Endothelial cell of umbilical vein (primary cell): ENCODE measurements at regions not wholly inside any gene's neighbourhood (a gene's known extent, or its start where the extent isn't known, plus 50 kb on each side); places are given as distances from the start of the nearest gene placed in this dataset.

Source experiments
- BruUV-seq: library from RNA; stranded (reverse); fragments of 400-500 nt; replicated peaks from 2 replicates; lab custom pipeline; 2021; lab: Mats Ljungman, UMichigan
- CTCF ChIA-PET: fragments of 300-600, 350-600 bp; sonication (Branson Sonifier 250); formaldehyde crosslinking; loops from one replicate; lab custom pipeline; 2021; ENCODE audit warnings: antibody characterized with exemption, inconsistent platforms; lab: Charles Lee
- POLR2A ChIA-PET: fragments of 300-600, 350-600 bp; sonication (Branson Sonifier 250); formaldehyde crosslinking; loops from one replicate; lab custom pipeline; 2021; ENCODE audit warnings: antibody characterized with exemption, inconsistent platforms; lab: Charles Lee
- DNase-seq: peaks from one replicate; pipeline ENCODE4 v3.0.0-alpha.2; 2011; ENCODE audit warnings: low read depth, low spot score
- FAIRE-seq: peaks from 2 replicates; lab custom pipeline; 2011; peaks lifted over from hg19 to GRCh38; lab: Jason Lieb, UNC
- H2AFZ ChIP-seq: 2 replicates; pipeline ENCODE4 v1.6.0; 2012; ENCODE audit warnings: low read depth, low read length, control low read depth, inconsistent platforms
- H3K27ac ChIP-seq: 2 replicates; pipeline ENCODE4 v1.5.1; 2011; ENCODE audit warnings: low read depth, mild to moderate bottlenecking, control low read depth, low read length, moderate library complexity; ENCODE audit not compliant: insufficient read depth
- H3K27me3 ChIP-seq, 2 experiments: 2 replicates each; pipeline versions ENCODE4 v1.6.0 to v1.6.1; 2011; ENCODE audit warnings: low read length in 2 of 2, mixed read lengths in 1 of 2; ENCODE audit not compliant: control insufficient read depth in 2 of 2, insufficient read depth in 2 of 2
- H3K36me3 ChIP-seq, 2 experiments: 2 replicates in 1 of 2; 3 replicates in 1 of 2; pipeline ENCODE4 v1.5.1; 2011; ENCODE audit warnings: low read length in 2 of 2, mild to moderate bottlenecking in 1 of 2, moderate library complexity in 1 of 2; ENCODE audit not compliant: control insufficient read depth in 2 of 2, insufficient read depth in 2 of 2; ENCODE audit errors: extremely low read depth in 1 of 2
- H3K4me1 ChIP-seq: 3 replicates; pipeline ENCODE4 v1.5.1; 2011; ENCODE audit warnings: mild to moderate bottlenecking, low read length; ENCODE audit not compliant: control insufficient read depth, insufficient read depth; ENCODE audit errors: extremely low read depth
- H3K4me2 ChIP-seq: 2 replicates; pipeline ENCODE4 v1.6.1; 2011; ENCODE audit warnings: low read length, control low read depth, mixed read lengths; ENCODE audit not compliant: insufficient read depth
- H3K4me3 ChIP-seq, 3 experiments: fragments of 200-600 bp in 1 of 3; sonication (generic), shearing (Covaris generic) in 1 of 3; replicated peaks in 1 of 3; 2 replicates each; pipeline ENCODE4 v1.5.1; 2011 to 2016; ENCODE audit warnings: control low read depth in 3 of 3, low read length in 3 of 3, mild to moderate bottlenecking in 2 of 3, inconsistent platforms in 1 of 3, low read depth in 1 of 3, moderate library complexity in 1 of 3; ENCODE audit not compliant: insufficient read depth in 1 of 3
- H3K79me2 ChIP-seq: 2 replicates; pipeline ENCODE4 v1.6.0; 2012; ENCODE audit warnings: low read length, inconsistent platforms; ENCODE audit not compliant: control insufficient read depth, insufficient read depth
- H3K9ac ChIP-seq: replicated peaks from 2 replicates; pipeline ENCODE3; 2011; ENCODE audit warnings: low read length, control low read depth; ENCODE audit not compliant: insufficient read depth; ENCODE audit errors: extremely low read depth
- H3K9me1 ChIP-seq: replicated peaks from 3 replicates; pipeline ENCODE4 v1.6.0; 2011; ENCODE audit warnings: mild to moderate bottlenecking, low read length; ENCODE audit not compliant: control insufficient read depth, insufficient read depth; ENCODE audit errors: extremely low read depth
- H3K9me3 ChIP-seq: replicated peaks from 2 replicates; pipeline ENCODE4 v1.5.1; 2012; ENCODE audit warnings: low read length, inconsistent platforms; ENCODE audit not compliant: control insufficient read depth, insufficient read depth
- H4K20me1 ChIP-seq: replicated peaks from 2 replicates; pipeline ENCODE3; 2011; ENCODE audit warnings: mild to moderate bottlenecking, low read length; ENCODE audit not compliant: control insufficient read depth, insufficient read depth; ENCODE audit errors: extremely low read depth
- EZH2 ChIP-seq: IDR thresholded peaks from 2 replicates; pipeline ENCODE4 v1.6.1; 2012; ENCODE audit warnings: borderline replicate concordance, low read depth, mild to moderate bottlenecking, moderate library complexity, low read length, inconsistent platforms; ENCODE audit not compliant: severe bottlenecking
- FOS ChIP-seq: IDR thresholded peaks from 2 replicates; pipeline ENCODE4 v1.6.1; 2011; ENCODE audit warnings: mild to moderate bottlenecking, low read length, moderate library complexity, borderline replicate concordance; ENCODE audit not compliant: insufficient read depth
- GATA2 ChIP-seq: IDR thresholded peaks from 2 replicates; pipeline ENCODE4 v1.7.0; 2011; ENCODE audit warnings: low read depth, mild to moderate bottlenecking, moderate library complexity, mixed read lengths, low read length; ENCODE audit not compliant: insufficient read length, insufficient read depth
- JUN ChIP-seq: IDR thresholded peaks from 2 replicates; pipeline ENCODE4 v1.6.1; 2011; ENCODE audit warnings: borderline replicate concordance, low read depth; ENCODE audit not compliant: insufficient read length, insufficient read depth
- MYC ChIP-seq: IDR thresholded peaks from one replicate; pipeline ENCODE4 v1.6.1; 2011; ENCODE audit warnings: mild to moderate bottlenecking, low read depth, low read length
- POLR2A ChIP-seq: IDR thresholded peaks from 2 replicates; pipeline ENCODE4 v1.6.1; 2012; ENCODE audit warnings: low read depth, mild to moderate bottlenecking, control low read depth, low read length
- POLR2AphosphoS5 ChIP-seq: IDR thresholded peaks from 2 replicates; pipeline ENCODE4 v1.6.1; 2012; ENCODE audit warnings: low read depth, mild to moderate bottlenecking, control low read depth, low read length, moderate library complexity; ENCODE audit not compliant: insufficient read depth
- dilution Hi-C: fragments of 300-500 bp; cut with MboI; formaldehyde crosslinking; loops from one replicate; pipeline ENCODE4 v1.15.0; 2019; ENCODE audit warnings: low sequenced_read_pairs; ENCODE audit not compliant: extremely low pct_ligation_motif_present
- intact Hi-C: fragments of 100-400 bp; cut with micrococcal nuclease; formaldehyde crosslinking; loops from one replicate; pipeline ENCODE4 v1.10.0; 2022
- TF ChIP-seq, protein P1 (sequence below): IDR thresholded peaks from 2 replicates; pipeline ENCODE4 v1.6.1; 2011; ENCODE audit not compliant: insufficient read depth, insufficient read length
- TF ChIP-seq, protein P2 (sequence below), 2 donors: IDR thresholded peaks; 1 replicate in 1 of 2; 2 replicates in 1 of 2; pipeline ENCODE4 v1.5.1; 2011; ENCODE audit warnings: low read length in 2 of 2, mild to moderate bottlenecking in 2 of 2, moderate library complexity in 2 of 2, control low read depth in 1 of 2, inconsistent platforms in 1 of 2, low read depth in 1 of 2; ENCODE audit not compliant: insufficient read depth in 1 of 2; ENCODE audit errors: extremely low read depth in 1 of 2

DNA sequence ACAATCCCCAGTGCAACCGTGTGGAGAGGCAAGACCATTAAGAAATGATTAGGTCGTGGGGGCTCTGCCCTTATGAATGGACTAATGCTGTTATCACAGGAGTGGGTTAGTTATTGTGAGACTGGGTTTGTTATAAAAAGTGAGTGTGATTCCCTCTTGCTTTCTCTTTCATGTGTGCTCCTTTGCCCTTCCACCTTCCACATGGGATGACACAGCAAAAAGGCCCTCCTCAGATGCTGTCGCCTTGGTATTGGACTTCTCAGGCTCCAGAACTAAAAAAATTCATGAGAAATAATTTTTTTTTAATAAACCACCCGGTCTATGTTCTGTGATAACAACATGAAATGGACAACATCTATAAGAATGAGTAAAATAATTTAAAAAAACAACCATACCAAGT is 136.1 kb upstream of the PCBD1 start:
- Histone ChIP-seq H3K4me2 (no peak overlapping the region), H2AFZ (no peak overlapping the region), H3K9ac (no peak overlapping the region), H3K27me3 (peaks cover 3 to 4% of the 10 kb centered on the region in 2 experiments), H3K4me1 (no peaks in the 10 kb centered on the region), H3K36me3 (no peaks in the 10 kb centered on the region), H3K9me1 (no peaks in the 10 kb centered on the region), H3K9me3 (no peaks in the 10 kb centered on the region), H3K27ac (no peak overlapping the region), H3K79me2 (no peaks in the 10 kb centered on the region), H3K4me3 (no peak overlapping the region), H4K20me1 (no peaks in the 10 kb centered on the region)
- POLR2A ChIA-PET = no interaction called here
- BruUV-seq = no TSS peak
- dilution Hi-C loops (no loop called here), intact Hi-C loops (no loop called here)
- FAIRE-seq (no peak), DNase-seq (no peak)
- TF ChIP-seq, protein P1, sequence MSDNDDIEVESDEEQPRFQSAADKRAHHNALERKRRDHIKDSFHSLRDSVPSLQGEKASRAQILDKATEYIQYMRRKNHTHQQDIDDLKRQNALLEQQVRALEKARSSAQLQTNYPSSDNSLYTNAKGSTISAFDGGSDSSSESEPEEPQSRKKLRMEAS = no peak
- TF ChIP-seq JUN = no peak
- TF ChIP-seq MYC = no peak
- TF ChIP-seq FOS = no peak
- CTCF ChIA-PET = no interaction called here

DNA sequence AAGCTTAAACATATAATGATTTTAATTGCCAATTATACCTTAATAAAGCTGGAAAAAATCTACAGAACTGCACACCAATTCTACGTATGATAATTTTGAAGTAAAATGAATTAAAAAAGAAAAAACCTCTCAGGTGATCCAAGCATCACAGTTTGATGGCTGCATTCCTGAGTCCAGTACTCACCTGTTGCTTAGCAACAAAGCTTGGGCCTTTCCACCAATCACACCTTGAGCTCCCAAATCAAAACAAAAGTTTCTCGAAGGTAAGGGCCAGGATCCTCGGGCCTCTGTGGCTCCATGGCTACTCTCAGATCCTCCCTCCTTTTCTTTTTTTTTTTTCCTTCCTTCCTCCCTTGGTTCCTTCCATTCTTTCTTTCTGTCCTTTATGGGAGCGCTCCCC is 137.2 kb upstream of the PCBD1 start:
- no peak overlapping the region for H3K27ac ChIP-seq
- no peak for DNase-seq
- TF ChIP-seq POLR2AphosphoS5 (no peak), JUN (no peak), POLR2A (no peak), EZH2 (no peak), MYC (no peak), GATA2 (no peak), FOS (no peak)
- TF ChIP-seq, protein P1 = no peak
- TF ChIP-seq, protein P2, sequence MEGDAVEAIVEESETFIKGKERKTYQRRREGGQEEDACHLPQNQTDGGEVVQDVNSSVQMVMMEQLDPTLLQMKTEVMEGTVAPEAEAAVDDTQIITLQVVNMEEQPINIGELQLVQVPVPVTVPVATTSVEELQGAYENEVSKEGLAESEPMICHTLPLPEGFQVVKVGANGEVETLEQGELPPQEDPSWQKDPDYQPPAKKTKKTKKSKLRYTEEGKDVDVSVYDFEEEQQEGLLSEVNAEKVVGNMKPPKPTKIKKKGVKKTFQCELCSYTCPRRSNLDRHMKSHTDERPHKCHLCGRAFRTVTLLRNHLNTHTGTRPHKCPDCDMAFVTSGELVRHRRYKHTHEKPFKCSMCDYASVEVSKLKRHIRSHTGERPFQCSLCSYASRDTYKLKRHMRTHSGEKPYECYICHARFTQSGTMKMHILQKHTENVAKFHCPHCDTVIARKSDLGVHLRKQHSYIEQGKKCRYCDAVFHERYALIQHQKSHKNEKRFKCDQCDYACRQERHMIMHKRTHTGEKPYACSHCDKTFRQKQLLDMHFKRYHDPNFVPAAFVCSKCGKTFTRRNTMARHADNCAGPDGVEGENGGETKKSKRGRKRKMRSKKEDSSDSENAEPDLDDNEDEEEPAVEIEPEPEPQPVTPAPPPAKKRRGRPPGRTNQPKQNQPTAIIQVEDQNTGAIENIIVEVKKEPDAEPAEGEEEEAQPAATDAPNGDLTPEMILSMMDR (IDR thresholded peaks at IDR 0.05; ENCODE audit: extremely low read depth in 1 of 2, insufficient read depth in 1 of 2, low read depth in 1 of 2, low read length in 2 of 2) = no peak
- peaks cover 3 to 5% of the 10 kb centered on the region in 2 experiments for H3K27me3 ChIP-seq
- no peaks in the 10 kb centered on the region for H3K9me3 ChIP-seq
- intact Hi-C loops (no loop called here), dilution Hi-C loops (no loop called here)
- H3K9ac ChIP-seq = no peak overlapping the region
- no peak overlapping the region for H3K4me3 ChIP-seq
- no peak overlapping the region for H2AFZ ChIP-seq
- no peak overlapping the region for H3K4me2 ChIP-seq
- H3K9me1 ChIP-seq = no peaks in the 10 kb centered on the region
- H4K20me1 ChIP-seq = no peaks in the 10 kb centered on the region
- ChIA-PET POLR2A (no interaction called here), CTCF (no interaction called here)
- no TSS peak for BruUV-seq
- H3K79me2 ChIP-seq = no peaks in the 10 kb centered on the region
- H3K36me3 ChIP-seq = no peaks in the 10 kb centered on the region
- no peaks in the 10 kb centered on the region for H3K4me1 ChIP-seq
- FAIRE-seq = no peak
